ENCODE measurements at regions not wholly inside any gene's neighbourhood (a gene's known extent, or its start where the extent isn't known, plus 50 kb on each side); places are given as distances from the start of the nearest gene placed in this dataset.

DNA sequence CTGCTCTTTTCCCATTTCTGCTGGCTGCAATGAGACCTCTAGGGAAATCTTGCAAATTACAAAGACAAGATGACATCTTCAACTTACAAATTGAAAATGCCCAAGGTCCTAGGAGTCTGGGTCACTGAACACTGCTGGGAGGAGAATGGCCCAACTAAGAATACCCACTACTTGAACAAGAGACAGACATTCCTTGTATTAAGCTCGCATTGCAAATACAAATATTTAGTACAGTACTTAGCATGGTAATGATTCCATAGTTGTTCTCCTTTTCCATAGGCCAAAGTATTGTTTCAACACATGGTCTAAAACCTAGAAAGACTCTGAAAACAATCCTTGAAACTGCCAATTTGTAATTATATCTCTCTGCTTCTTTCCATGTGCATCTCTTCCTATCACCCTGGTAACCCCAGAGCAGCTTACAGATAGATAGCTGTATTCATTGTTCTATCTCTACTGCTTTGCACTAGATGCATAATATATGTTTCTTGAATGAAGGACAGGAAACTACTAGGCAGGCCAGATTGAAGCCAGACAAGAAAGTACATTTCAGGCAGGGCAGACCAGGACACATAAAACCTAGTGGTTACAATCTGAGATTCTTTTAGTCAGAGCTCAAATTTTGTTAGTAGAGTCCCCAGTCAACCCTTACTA lies 1545.7 kb upstream of the TENM4 start:
- no peak overlapping the region for H3K27ac Mint-ChIP-seq (ENCODE audit: unreplicated experiment)
- TF ChIP-seq, protein P1, sequence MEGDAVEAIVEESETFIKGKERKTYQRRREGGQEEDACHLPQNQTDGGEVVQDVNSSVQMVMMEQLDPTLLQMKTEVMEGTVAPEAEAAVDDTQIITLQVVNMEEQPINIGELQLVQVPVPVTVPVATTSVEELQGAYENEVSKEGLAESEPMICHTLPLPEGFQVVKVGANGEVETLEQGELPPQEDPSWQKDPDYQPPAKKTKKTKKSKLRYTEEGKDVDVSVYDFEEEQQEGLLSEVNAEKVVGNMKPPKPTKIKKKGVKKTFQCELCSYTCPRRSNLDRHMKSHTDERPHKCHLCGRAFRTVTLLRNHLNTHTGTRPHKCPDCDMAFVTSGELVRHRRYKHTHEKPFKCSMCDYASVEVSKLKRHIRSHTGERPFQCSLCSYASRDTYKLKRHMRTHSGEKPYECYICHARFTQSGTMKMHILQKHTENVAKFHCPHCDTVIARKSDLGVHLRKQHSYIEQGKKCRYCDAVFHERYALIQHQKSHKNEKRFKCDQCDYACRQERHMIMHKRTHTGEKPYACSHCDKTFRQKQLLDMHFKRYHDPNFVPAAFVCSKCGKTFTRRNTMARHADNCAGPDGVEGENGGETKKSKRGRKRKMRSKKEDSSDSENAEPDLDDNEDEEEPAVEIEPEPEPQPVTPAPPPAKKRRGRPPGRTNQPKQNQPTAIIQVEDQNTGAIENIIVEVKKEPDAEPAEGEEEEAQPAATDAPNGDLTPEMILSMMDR (conservative IDR thresholded peaks at IDR 0.05), result no peak
- no peak for DNase-seq (ENCODE audit: low read depth, low spot score)
- peaks cover 6% of the 10 kb centered on the region for H3K4me1 Mint-ChIP-seq
- no peaks in the 10 kb centered on the region for H3K27me3 Mint-ChIP-seq (ENCODE audit: low read depth)
- no peaks in the 10 kb centered on the region for H3K36me3 Mint-ChIP-seq (ENCODE audit: low read depth)
- H3K4me3 Mint-ChIP-seq, result no peak overlapping the region
- no peaks in the 10 kb centered on the region for H3K9me3 Mint-ChIP-seq

DNA sequence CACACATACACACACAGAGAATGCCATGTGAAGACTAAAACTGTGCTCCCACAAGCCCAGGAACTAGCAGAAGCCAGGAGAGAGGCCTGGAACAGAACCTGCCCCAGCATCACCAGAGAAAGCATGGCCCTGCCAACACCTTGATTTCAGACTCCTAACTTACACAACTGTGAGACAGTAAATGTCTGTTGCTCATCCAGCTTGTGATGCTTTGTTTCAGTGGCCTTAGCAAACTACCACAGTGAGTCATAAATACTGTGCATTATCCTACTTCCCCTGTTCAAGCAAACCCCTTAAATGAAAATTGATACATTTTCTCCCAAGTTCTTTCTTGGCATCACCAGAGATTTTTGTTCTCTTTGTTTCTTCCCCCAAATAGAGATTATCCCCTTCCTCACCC lies 1539.4 kb upstream of the TENM4 start:
- no peak for DNase-seq (ENCODE audit: low read depth, low spot score)
- Mint-ChIP-seq H3K36me3 (ENCODE audit: low read depth) (no peaks in the 10 kb centered on the region), H3K9me3 (no peaks in the 10 kb centered on the region), H3K27ac (ENCODE audit: unreplicated experiment) (no peak overlapping the region), H3K27me3 (ENCODE audit: low read depth) (no peaks in the 10 kb centered on the region), H3K4me1 (no peaks in the 10 kb centered on the region), H3K4me3 (no peak overlapping the region)
- TF ChIP-seq, protein P1 (conservative IDR thresholded peaks at IDR 0.05), result no peak

- Mint-ChIP-seq H3K4me1 (no peaks in the 10 kb centered on the region), H3K27me3 (ENCODE audit: low read depth) (no peaks in the 10 kb centered on the region)
Observed at GRCh38 chr11:80973786-80974185, 1533.0 kb upstream of the TENM4 start.

GRCh38 chr11:80970037-80970436 lies 1529.2 kb upstream of the TENM4 start:
- Mint-ChIP-seq H3K27me3 (ENCODE audit: low read depth) (no peaks in the 10 kb centered on the region), H3K27ac (ENCODE audit: unreplicated experiment) (no peak overlapping the region), H3K36me3 (ENCODE audit: low read depth) (no peaks in the 10 kb centered on the region), H3K4me1 (peaks cover 8% of the 10 kb centered on the region), H3K4me3 (no peak overlapping the region), H3K9me3 (no peaks in the 10 kb centered on the region)
- TF ChIP-seq, protein P1 (conservative IDR thresholded peaks at IDR 0.05), result no peak
- no peak for DNase-seq (ENCODE audit: low read depth, low spot score)

More at GRCh38 chr11:80973786-80974185, 1533.0 kb upstream of the TENM4 start:
- H3K4me3 Mint-ChIP-seq, result no peak overlapping the region
- no peaks in the 10 kb centered on the region for H3K9me3 Mint-ChIP-seq
- no peak overlapping the region for H3K27ac Mint-ChIP-seq (ENCODE audit: unreplicated experiment)
- TF ChIP-seq, protein P1 (conservative IDR thresholded peaks at IDR 0.05), result no peak
- DNase-seq (ENCODE audit: low read depth, low spot score), result no peak
- H3K36me3 Mint-ChIP-seq (ENCODE audit: low read depth), result no peaks in the 10 kb centered on the region

DNA sequence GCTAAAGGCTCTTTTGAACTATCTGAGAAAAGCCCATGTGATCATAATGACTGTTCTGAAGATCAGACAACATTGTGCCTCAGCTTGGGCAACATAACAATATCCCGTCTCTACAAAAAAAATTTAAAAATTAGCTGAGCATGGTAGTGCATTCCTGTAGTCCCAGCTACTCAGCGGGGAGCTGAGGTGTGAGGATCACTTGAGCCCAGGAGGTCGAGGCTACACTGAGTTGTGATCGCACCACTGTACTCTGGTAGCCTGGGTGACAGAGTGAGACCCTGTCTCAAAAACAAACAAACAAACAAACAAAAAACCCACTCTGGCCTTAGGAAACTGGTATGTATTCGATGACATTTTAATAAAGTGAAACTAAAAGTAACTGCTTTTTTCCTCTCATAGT lies 1526.8 kb upstream of the TENM4 start:
- no peak overlapping the region for H3K27ac Mint-ChIP-seq (ENCODE audit: unreplicated experiment)
- no peak for DNase-seq (ENCODE audit: low read depth, low spot score)
- H3K4me1 Mint-ChIP-seq, result peaks cover 8% of the 10 kb centered on the region
- peaks cover 4% of the 10 kb centered on the region for H3K9me3 Mint-ChIP-seq
- H3K36me3 Mint-ChIP-seq (ENCODE audit: low read depth), result no peaks in the 10 kb centered on the region
- H3K4me3 Mint-ChIP-seq, result no peak overlapping the region
- no peaks in the 10 kb centered on the region for H3K27me3 Mint-ChIP-seq (ENCODE audit: low read depth)
- TF ChIP-seq, protein P1 (conservative IDR thresholded peaks at IDR 0.05), result no peak

Data from neural crest cell (in vitro differentiated cells).